Mammary epithelial cell (primary cell): ENCODE measurements at regions not wholly inside any gene's neighbourhood (a gene's known extent, or its start where the extent isn't known, plus 50 kb on each side); places are given as distances from the start of the nearest gene placed in this dataset.

Experiments used
- EZH2 ChIP-seq: IDR thresholded peaks from 2 replicates; pipeline ENCODE4 v1.6.1; 2012; ENCODE audit warnings: low read length, inconsistent platforms, borderline replicate concordance
- TF ChIP-seq, protein P1 (sequence below), 2 donors: IDR thresholded peaks in 1 of 2; conservative IDR thresholded peaks in 1 of 2; 2 replicates each; pipeline ENCODE4 v1.5.1; 2011 to 2012; ENCODE audit warnings: inconsistent platforms in 2 of 2, low read length in 2 of 2, mild to moderate bottlenecking in 2 of 2, control low read depth in 1 of 2, low read depth in 1 of 2; ENCODE audit not compliant: insufficient read depth in 1 of 2; ENCODE audit errors: extremely low read depth in 1 of 2

DNA sequence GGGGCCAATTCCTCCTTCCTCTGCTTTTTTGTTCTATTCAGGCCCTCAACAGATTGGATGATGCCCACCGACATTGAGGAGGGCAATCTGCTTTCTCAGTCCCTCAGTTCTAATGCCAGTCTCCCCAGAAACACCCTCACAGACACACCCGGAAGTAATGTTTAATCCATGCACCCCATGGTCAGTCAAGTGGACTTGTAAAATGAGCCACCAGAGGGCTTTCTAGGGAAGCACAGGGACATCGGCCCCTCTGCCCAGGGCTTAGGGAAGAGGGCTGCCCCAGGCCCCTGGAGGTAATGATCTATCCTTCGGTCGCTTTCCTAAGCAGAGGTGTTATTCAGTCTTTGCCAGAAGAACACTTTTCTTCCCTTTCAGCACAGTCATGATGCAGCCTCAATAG, 107.4 kb downstream of the PDCL3 start:
- TF ChIP-seq, protein P1, sequence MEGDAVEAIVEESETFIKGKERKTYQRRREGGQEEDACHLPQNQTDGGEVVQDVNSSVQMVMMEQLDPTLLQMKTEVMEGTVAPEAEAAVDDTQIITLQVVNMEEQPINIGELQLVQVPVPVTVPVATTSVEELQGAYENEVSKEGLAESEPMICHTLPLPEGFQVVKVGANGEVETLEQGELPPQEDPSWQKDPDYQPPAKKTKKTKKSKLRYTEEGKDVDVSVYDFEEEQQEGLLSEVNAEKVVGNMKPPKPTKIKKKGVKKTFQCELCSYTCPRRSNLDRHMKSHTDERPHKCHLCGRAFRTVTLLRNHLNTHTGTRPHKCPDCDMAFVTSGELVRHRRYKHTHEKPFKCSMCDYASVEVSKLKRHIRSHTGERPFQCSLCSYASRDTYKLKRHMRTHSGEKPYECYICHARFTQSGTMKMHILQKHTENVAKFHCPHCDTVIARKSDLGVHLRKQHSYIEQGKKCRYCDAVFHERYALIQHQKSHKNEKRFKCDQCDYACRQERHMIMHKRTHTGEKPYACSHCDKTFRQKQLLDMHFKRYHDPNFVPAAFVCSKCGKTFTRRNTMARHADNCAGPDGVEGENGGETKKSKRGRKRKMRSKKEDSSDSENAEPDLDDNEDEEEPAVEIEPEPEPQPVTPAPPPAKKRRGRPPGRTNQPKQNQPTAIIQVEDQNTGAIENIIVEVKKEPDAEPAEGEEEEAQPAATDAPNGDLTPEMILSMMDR (conservative IDR thresholded peaks at IDR 0.05 in 1 of 2, IDR thresholded peaks at IDR 0.05 in 1 of 2; ENCODE audit: extremely low read depth in 1 of 2, insufficient read depth in 1 of 2, low read depth in 1 of 2, low read length in 2 of 2): no peak
- TF ChIP-seq EZH2: no peak
